Suprapubic skin (tissue), 4 donors: ENCODE measurements at regions not wholly inside any gene's neighbourhood (a gene's known extent, or its start where the extent isn't known, plus 50 kb on each side); places are given as distances from the start of the nearest gene placed in this dataset.

Experiments
- DNase-seq, 2 donors: peaks; one replicate each; pipeline ENCODE4 v3.0.0-alpha.2; 2019; ENCODE audit warnings: low spot score in 2 of 2
- H3K27ac ChIP-seq: fragments of 200-600 bp; sonication (generic); one replicate; pipeline ENCODE4 v1.5.1; 2019
- H3K27me3 ChIP-seq: fragments of 200-600 bp; sonication (generic); one replicate; pipeline ENCODE4 v1.5.1; 2019
- H3K36me3 ChIP-seq: fragments of 200-600 bp; sonication (generic); one replicate; pipeline ENCODE4 v1.5.1; 2019
- H3K4me1 ChIP-seq: fragments of 200-600 bp; sonication (generic); one replicate; pipeline ENCODE4 v1.5.1; 2019
- H3K4me3 ChIP-seq: fragments of 200-600 bp; sonication (generic); one replicate; pipeline ENCODE4 v1.5.1; 2019; ENCODE audit warnings: mild to moderate bottlenecking
- H3K9me3 ChIP-seq: fragments of 200-600 bp; sonication (generic); one replicate; pipeline ENCODE4 v1.5.1; 2019
- CTCF ChIP-seq, 2 donors: fragments of 200-600 bp in 1 of 2; fragments of 450-650 bp in 1 of 2; sonication (generic) in 1 of 2; IDR thresholded peaks; one replicate each; pipeline ENCODE4 v1.5.1; 2016 to 2019; ENCODE audit warnings: antibody characterized with exemption in 2 of 2, mild to moderate bottlenecking in 1 of 2, moderate library complexity in 1 of 2
- EP300 ChIP-seq: sonication (generic); formaldehyde crosslinking; IDR thresholded peaks from one replicate; pipeline ENCODE4 v1.6.1; 2017; ENCODE audit warnings: antibody characterized with exemption
- POLR2A ChIP-seq, 2 donors: fragments of 450-650 bp; IDR thresholded peaks; one replicate each; pipeline ENCODE4 v1.6.1; 2017; ENCODE audit warnings: antibody characterized with exemption in 2 of 2, mild to moderate bottlenecking in 2 of 2, moderate library complexity in 2 of 2
- POLR2AphosphoS5 ChIP-seq, 3 donors: sonication (generic); formaldehyde crosslinking; IDR thresholded peaks; one replicate each; pipeline ENCODE4 v1.6.1; 2017; ENCODE audit warnings: antibody characterized with exemption in 3 of 3
- WGBS: methylation state at CpG from one replicate; pipeline ENCODE4 v1.1.5; 2018; 5-methylcytosine and 5-hydroxymethylcytosine counted together

- no peak overlapping the region for H3K4me3 ChIP-seq
- H3K27me3 ChIP-seq = no peaks in the 10 kb centered on the region
- no peak for TF ChIP-seq EP300
- TF ChIP-seq POLR2A (IDR thresholded peaks at IDR 0.05) = no peak
- no peak for TF ChIP-seq POLR2AphosphoS5 (IDR thresholded peaks at IDR 0.05)
- no peak for TF ChIP-seq CTCF (IDR thresholded peaks at IDR 0.05)
- H3K27ac ChIP-seq = no peak overlapping the region
- 91% methylated on average over 8 of the region's 8 CpGs for WGBS
- no peaks in the 10 kb centered on the region for H3K36me3 ChIP-seq
- DNase-seq = no peak
- no peaks in the 10 kb centered on the region for H3K9me3 ChIP-seq
- no peaks in the 10 kb centered on the region for H3K4me1 ChIP-seq
Measured at GRCh38 chr1:22326372-22326915, 125.2 kb upstream of the ZBTB40 start.

- Histone ChIP-seq H3K4me3 (no peak overlapping the region), H3K36me3 (no peaks in the 10 kb centered on the region), H3K27me3 (peaks cover 2% of the 10 kb centered on the region), H3K4me1 (no peaks in the 10 kb centered on the region), H3K9me3 (no peaks in the 10 kb centered on the region), H3K27ac (no peak overlapping the region)
- 86% methylated on average over 6 of the region's 6 CpGs for WGBS
- TF ChIP-seq POLR2AphosphoS5 (IDR thresholded peaks at IDR 0.05) (no peak), POLR2A (IDR thresholded peaks at IDR 0.05) (no peak), EP300 (no peak), CTCF (IDR thresholded peaks at IDR 0.05) (no peak)
- DNase-seq = peak in 1 of 2 donors; percentile 45
Measured at GRCh38 chr1:22326931-22327330, 124.7 kb upstream of the ZBTB40 start.

GRCh38 chr1:22327411-22327810 lies 124.2 kb upstream of the ZBTB40 start:
- no peaks in the 10 kb centered on the region for H3K36me3 ChIP-seq
- DNase-seq = peak; percentile 15 to 24
- H3K27me3 ChIP-seq = peaks cover 7% of the 10 kb centered on the region
- 95% methylated on average over 8 of the region's 8 CpGs for WGBS
- TF ChIP-seq POLR2A (IDR thresholded peaks at IDR 0.05) = no peak
- TF ChIP-seq POLR2AphosphoS5 (IDR thresholded peaks at IDR 0.05) = no peak
- TF ChIP-seq EP300 = no peak
- no peak for TF ChIP-seq CTCF (IDR thresholded peaks at IDR 0.05)
- no peaks in the 10 kb centered on the region for H3K9me3 ChIP-seq
- H3K4me1 ChIP-seq = no peaks in the 10 kb centered on the region
- no peak overlapping the region for H3K4me3 ChIP-seq
- no peak overlapping the region for H3K27ac ChIP-seq

- Histone ChIP-seq H3K9me3 (no peaks in the 10 kb centered on the region), H3K4me1 (no peaks in the 10 kb centered on the region), H3K27me3 (peaks cover 15% of the 10 kb centered on the region), H3K36me3 (no peaks in the 10 kb centered on the region), H3K4me3 (no peak overlapping the region), H3K27ac (no peak overlapping the region)
- TF ChIP-seq CTCF (IDR thresholded peaks at IDR 0.05) = no peak
- no peak for TF ChIP-seq EP300
- TF ChIP-seq POLR2AphosphoS5 (IDR thresholded peaks at IDR 0.05) = no peak
- TF ChIP-seq POLR2A (IDR thresholded peaks at IDR 0.05) = no peak
- peak; percentile 47 to 49 for DNase-seq
- WGBS = 72% methylated on average over 17 of the region's 17 CpGs
Measured at GRCh38 chr1:22328331-22329147, 123.1 kb upstream of the ZBTB40 start.

- DNase-seq = peak; percentile 20 to 57
- H3K9me3 ChIP-seq = no peaks in the 10 kb centered on the region
- TF ChIP-seq EP300 = no peak
- TF ChIP-seq POLR2A (IDR thresholded peaks at IDR 0.05) = no peak
- TF ChIP-seq POLR2AphosphoS5 (IDR thresholded peaks at IDR 0.05) = no peak
- no peak for TF ChIP-seq CTCF (IDR thresholded peaks at IDR 0.05)
- no peaks in the 10 kb centered on the region for H3K4me1 ChIP-seq
- peaks cover 15% of the 10 kb centered on the region for H3K27me3 ChIP-seq
- 81% methylated on average over 9 of the region's 9 CpGs for WGBS
- no peaks in the 10 kb centered on the region for H3K36me3 ChIP-seq
- H3K4me3 ChIP-seq = no peak overlapping the region
- no peak overlapping the region for H3K27ac ChIP-seq
Measured at GRCh38 chr1:22329148-22329515, 122.5 kb upstream of the ZBTB40 start.
